Hepatocyte (in vitro differentiated cells): ENCODE measurements at regions not wholly inside any gene's neighbourhood (a gene's known extent, or its start where the extent isn't known, plus 50 kb on each side); places are given as distances from the start of the nearest gene placed in this dataset.

ENCODE experiments used
- DNase-seq: peaks from one replicate; pipeline ENCODE4 v3.0.0-alpha.2; 2016; ENCODE audit warnings: low spot score
- H2AFZ ChIP-seq: fragments of 200-600 bp; sonication (generic); 2 replicates; pipeline ENCODE4 v1.6.0; 2016; ENCODE audit warnings: antibody characterized with exemption, mild to moderate bottlenecking
- H3K27ac ChIP-seq: fragments of 200-600 bp; sonication (generic); 2 replicates; pipeline ENCODE4 v1.5.1; 2016; ENCODE audit warnings: mild to moderate bottlenecking
- H3K27me3 ChIP-seq: fragments of 200-600 bp; sonication (generic); 2 replicates; pipeline ENCODE4 v1.6.1; 2016
- H3K36me3 ChIP-seq: fragments of 200-600 bp; sonication (generic); replicated peaks from 2 replicates; pipeline ENCODE4 v1.5.1; 2016; ENCODE audit warnings: low read depth; ENCODE audit not compliant: insufficient read depth
- H3K4me1 ChIP-seq: fragments of 200-600 bp; sonication (generic); 2 replicates; pipeline ENCODE4 v1.5.1; 2016; ENCODE audit warnings: mild to moderate bottlenecking, moderate library complexity; ENCODE audit not compliant: insufficient read depth
- H3K4me2 ChIP-seq: fragments of 200-600 bp; sonication (generic); 2 replicates; pipeline ENCODE4 v1.6.0; 2016
- H3K4me3 ChIP-seq: fragments of 200-600 bp; sonication (generic); 2 replicates; pipeline ENCODE4 v1.5.1; 2016; ENCODE audit warnings: mild to moderate bottlenecking
- H3K79me2 ChIP-seq: fragments of 200-600 bp; sonication (generic); 2 replicates; pipeline ENCODE4 v1.6.0; 2017; ENCODE audit warnings: mild to moderate bottlenecking
- H3K9me2 ChIP-seq: fragments of 200-600 bp; sonication (generic); replicated peaks from 2 replicates; pipeline ENCODE4 v1.6.0; 2017; ENCODE audit warnings: mild to moderate bottlenecking; ENCODE audit not compliant: insufficient read depth
- H3K9me3 ChIP-seq: fragments of 200-600 bp; sonication (generic); 2 replicates; pipeline ENCODE4 v1.5.1; 2016; ENCODE audit warnings: low read depth, mild to moderate bottlenecking
- H4K20me1 ChIP-seq: fragments of 200-600 bp; sonication (generic); 2 replicates; pipeline ENCODE4 v1.6.0; 2016; ENCODE audit warnings: mild to moderate bottlenecking; ENCODE audit not compliant: insufficient read depth, poor library complexity, severe bottlenecking
- EZH2 ChIP-seq: fragments of 200-600 bp; sonication (generic); IDR thresholded peaks from 2 replicates; pipeline ENCODE4 v1.6.1; 2016; ENCODE audit warnings: antibody characterized with exemption, mild to moderate bottlenecking, borderline replicate concordance
- EZH2phosphoT487 ChIP-seq: fragments of 200-600 bp; sonication (generic); IDR thresholded peaks from one replicate; pipeline ENCODE4 v1.6.1; 2018; ENCODE audit warnings: antibody characterized with exemption, mild to moderate bottlenecking, low read depth, moderate library complexity; ENCODE audit not compliant: unreplicated experiment, severe bottlenecking
- WGBS: methylation state at CpG from one replicate; pipeline ENCODE4 v1.1.6; 2016; ENCODE audit warnings: low lambda C conversion rate; ENCODE audit errors: missing lambda C conversion rate; 5-methylcytosine and 5-hydroxymethylcytosine counted together
- TF ChIP-seq, protein P1 (sequence below): fragments of 200-600 bp; sonication (generic); IDR thresholded peaks from 2 replicates; pipeline ENCODE4 v1.5.1; 2016; ENCODE audit warnings: antibody characterized with exemption, mild to moderate bottlenecking; ENCODE audit not compliant: poor library complexity

DNA sequence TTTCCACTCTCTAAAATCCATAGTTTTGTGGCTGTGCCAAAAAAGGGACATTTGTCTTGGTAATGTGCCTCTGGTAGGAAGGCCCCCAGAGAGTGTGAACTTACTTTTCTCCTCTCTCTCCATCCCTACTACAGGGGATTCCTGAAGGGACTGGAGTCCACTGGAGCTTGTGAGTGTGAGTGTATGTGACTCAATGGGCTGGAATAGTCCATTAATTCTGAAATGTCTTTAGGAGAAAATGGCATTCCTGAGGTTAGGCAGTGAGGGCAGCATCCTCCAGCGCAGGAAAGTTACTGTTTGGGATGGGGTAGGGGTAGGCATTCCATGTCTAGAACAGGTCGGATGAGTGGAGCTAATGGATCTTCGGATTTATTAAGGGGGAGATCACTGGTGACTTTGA lies 59.8 kb upstream of the CACNA2D3 start:
- H2AFZ ChIP-seq, result no peak overlapping the region
- H3K27me3 ChIP-seq, result peaks cover 4% of the 10 kb centered on the region
- TF ChIP-seq EZH2 (no peak), EZH2phosphoT487 (no peak)
- TF ChIP-seq, protein P1, sequence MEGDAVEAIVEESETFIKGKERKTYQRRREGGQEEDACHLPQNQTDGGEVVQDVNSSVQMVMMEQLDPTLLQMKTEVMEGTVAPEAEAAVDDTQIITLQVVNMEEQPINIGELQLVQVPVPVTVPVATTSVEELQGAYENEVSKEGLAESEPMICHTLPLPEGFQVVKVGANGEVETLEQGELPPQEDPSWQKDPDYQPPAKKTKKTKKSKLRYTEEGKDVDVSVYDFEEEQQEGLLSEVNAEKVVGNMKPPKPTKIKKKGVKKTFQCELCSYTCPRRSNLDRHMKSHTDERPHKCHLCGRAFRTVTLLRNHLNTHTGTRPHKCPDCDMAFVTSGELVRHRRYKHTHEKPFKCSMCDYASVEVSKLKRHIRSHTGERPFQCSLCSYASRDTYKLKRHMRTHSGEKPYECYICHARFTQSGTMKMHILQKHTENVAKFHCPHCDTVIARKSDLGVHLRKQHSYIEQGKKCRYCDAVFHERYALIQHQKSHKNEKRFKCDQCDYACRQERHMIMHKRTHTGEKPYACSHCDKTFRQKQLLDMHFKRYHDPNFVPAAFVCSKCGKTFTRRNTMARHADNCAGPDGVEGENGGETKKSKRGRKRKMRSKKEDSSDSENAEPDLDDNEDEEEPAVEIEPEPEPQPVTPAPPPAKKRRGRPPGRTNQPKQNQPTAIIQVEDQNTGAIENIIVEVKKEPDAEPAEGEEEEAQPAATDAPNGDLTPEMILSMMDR, result no peak
- H3K9me3 ChIP-seq, result no peaks in the 10 kb centered on the region
- no peak overlapping the region for H3K27ac ChIP-seq
- no peaks in the 10 kb centered on the region for H4K20me1 ChIP-seq
- H3K36me3 ChIP-seq, result no peaks in the 10 kb centered on the region
- WGBS, result 87% methylated on average over 3 of the region's 3 CpGs
- DNase-seq, result no peak
- H3K9me2 ChIP-seq, result no peaks in the 10 kb centered on the region
- no peaks in the 10 kb centered on the region for H3K4me1 ChIP-seq
- no peaks in the 10 kb centered on the region for H3K79me2 ChIP-seq
- H3K4me3 ChIP-seq, result no peak overlapping the region
- H3K4me2 ChIP-seq, result no peak overlapping the region

DNA sequence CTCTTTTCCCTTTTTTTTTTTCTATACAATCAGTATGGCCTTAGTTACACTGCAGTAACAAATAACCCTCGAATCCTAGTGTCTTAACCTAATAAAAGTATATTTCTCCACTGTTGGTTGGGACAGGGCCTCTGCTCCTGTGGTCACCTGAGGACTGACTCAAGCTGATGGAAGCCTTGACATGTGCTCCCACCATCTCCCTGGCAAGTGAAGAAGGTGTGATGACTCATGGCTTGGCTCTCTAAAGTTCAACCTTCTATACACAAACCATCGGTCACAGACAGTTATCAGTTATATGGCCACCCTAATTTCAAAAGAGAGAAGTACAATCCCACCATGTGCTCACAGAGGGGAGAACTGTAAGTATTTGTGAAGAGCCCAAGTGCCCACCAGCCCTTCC lies 65.8 kb upstream of the CACNA2D3 start:
- H3K4me3 ChIP-seq, result no peak overlapping the region
- no peak overlapping the region for H3K4me2 ChIP-seq
- no peaks in the 10 kb centered on the region for H4K20me1 ChIP-seq
- peaks cover 7% of the 10 kb centered on the region for H3K27me3 ChIP-seq
- no peaks in the 10 kb centered on the region for H3K79me2 ChIP-seq
- no peak for DNase-seq
- WGBS, result 66% methylated on average over 2 of the region's 2 CpGs
- H3K4me1 ChIP-seq, result no peaks in the 10 kb centered on the region
- no peak overlapping the region for H2AFZ ChIP-seq
- H3K27ac ChIP-seq, result no peak overlapping the region
- H3K9me2 ChIP-seq, result no peaks in the 10 kb centered on the region
- no peaks in the 10 kb centered on the region for H3K9me3 ChIP-seq
- no peak for TF ChIP-seq EZH2
- TF ChIP-seq, protein P1, result no peak
- no peak for TF ChIP-seq EZH2phosphoT487
- H3K36me3 ChIP-seq, result no peaks in the 10 kb centered on the region

DNA sequence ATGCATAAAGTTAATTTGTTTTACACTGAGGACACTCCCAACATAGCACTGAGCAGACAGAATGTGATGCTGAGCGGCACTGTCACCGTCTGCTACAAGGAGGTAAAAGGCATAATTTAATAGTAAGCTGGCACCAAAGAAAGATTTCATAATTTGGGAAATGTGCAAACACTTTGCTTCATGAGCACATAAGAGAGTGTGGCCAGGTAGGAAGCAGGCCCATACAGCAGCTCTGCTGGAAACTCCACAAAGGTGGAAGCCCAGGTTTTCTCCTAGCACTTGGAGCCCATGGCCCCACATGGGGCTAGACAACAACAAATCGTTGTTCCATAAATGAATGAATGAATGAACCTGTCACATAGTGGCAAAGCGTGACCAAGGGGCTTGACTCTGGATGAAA lies 68.5 kb upstream of the CACNA2D3 start:
- Histone ChIP-seq H3K4me2 (no peak overlapping the region), H3K4me1 (no peaks in the 10 kb centered on the region), H3K36me3 (no peaks in the 10 kb centered on the region), H3K27me3 (peaks cover 7% of the 10 kb centered on the region), H3K9me2 (no peaks in the 10 kb centered on the region), H4K20me1 (no peaks in the 10 kb centered on the region), H3K79me2 (no peaks in the 10 kb centered on the region), H3K27ac (no peak overlapping the region), H2AFZ (no peak overlapping the region), H3K4me3 (no peak overlapping the region), H3K9me3 (no peaks in the 10 kb centered on the region)
- DNase-seq, result no peak
- WGBS, result 93% methylated on average over 4 of the region's 4 CpGs
- TF ChIP-seq, protein P1, result no peak

DNA sequence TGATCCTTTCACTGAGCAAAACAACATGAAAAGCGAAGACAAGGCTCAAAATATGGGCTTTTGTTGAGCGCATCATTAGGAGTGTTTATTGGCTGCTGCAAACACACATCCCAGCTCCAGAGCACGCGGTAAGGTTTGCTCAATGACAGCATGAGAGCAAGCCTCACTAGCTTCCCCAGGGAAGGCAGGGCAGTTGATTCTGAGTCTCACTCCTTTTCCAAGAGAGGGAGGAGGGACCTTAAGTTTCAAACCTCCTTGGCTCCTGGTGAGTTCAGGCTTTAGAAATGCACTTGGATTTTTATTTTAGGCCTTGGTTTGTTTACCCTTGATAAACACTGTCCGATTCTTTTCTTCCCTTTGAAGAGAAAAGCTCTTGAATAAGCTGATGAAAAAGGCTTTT lies 69.1 kb upstream of the CACNA2D3 start:
- Histone ChIP-seq H3K9me2 (no peaks in the 10 kb centered on the region), H3K4me2 (no peak overlapping the region), H3K9me3 (no peaks in the 10 kb centered on the region), H2AFZ (no peak overlapping the region), H3K27ac (no peak overlapping the region), H3K36me3 (no peaks in the 10 kb centered on the region), H4K20me1 (no peaks in the 10 kb centered on the region), H3K79me2 (no peaks in the 10 kb centered on the region), H3K27me3 (peaks cover 7% of the 10 kb centered on the region), H3K4me3 (no peak overlapping the region), H3K4me1 (no peaks in the 10 kb centered on the region)
- TF ChIP-seq EZH2 (no peak), EZH2phosphoT487 (no peak)
- TF ChIP-seq, protein P1, result no peak
- 42% methylated on average over 5 of the region's 5 CpGs for WGBS
- DNase-seq, result peak; percentile 33
